ENCODE measurements at regions not wholly inside any gene's neighbourhood (a gene's known extent, or its start where the extent isn't known, plus 50 kb on each side); places are given as distances from the start of the nearest gene placed in this dataset.

GRCh38 chr6:143569040-143569439, 57.5 kb upstream of the FUCA2 start:
- no peak for TF ChIP-seq CTCF (IDR thresholded peaks at IDR 0.05)
- TF ChIP-seq POLR2A (IDR thresholded peaks at IDR 0.05), result no peak

Measured in lower leg skin (tissue), 3 donors.